ENCODE measurements at regions not wholly inside any gene's neighbourhood (a gene's known extent, or its start where the extent isn't known, plus 50 kb on each side); places are given as distances from the start of the nearest gene placed in this dataset.

GRCh38 chr6:56900784-56901183, 54.1 kb upstream of the BEND6 start:
- no peak for TF ChIP-seq CTCF (IDR thresholded peaks at IDR 0.05)
- no peak for TF ChIP-seq POLR2A (IDR thresholded peaks at IDR 0.05)
